NCI-H69 (cell line): ENCODE measurements at regions not wholly inside any gene's neighbourhood (a gene's known extent, or its start where the extent isn't known, plus 50 kb on each side); places are given as distances from the start of the nearest gene placed in this dataset.
"Not testable (repeated sequence)": the region's sequence is repeated elsewhere in the genome, so short reads cannot be mapped to it uniquely, and the experiment has no call there.

Experiments
- DNase-seq: peaks from one replicate; lab custom pipeline; 2025; lab: John Stamatoyannopoulos, UW

- DNase-seq: no peak
These were observed 96.7 kb upstream of the UMPS start for GRCh38 chr3:124633524-124633923.

- no peak for DNase-seq
These were observed 95.8 kb upstream of the UMPS start for GRCh38 chr3:124634210-124635168.

- no peak for DNase-seq
These were observed 95.1 kb upstream of the UMPS start for GRCh38 chr3:124635169-124635539.

- no peak for DNase-seq
These were observed 94.0 kb upstream of the UMPS start for GRCh38 chr3:124636101-124636862.

GRCh38 chr3:124636863-124637296, 93.4 kb upstream of the UMPS start:
- no peak for DNase-seq

- DNase-seq: no peak
These were observed 90.6 kb upstream of the UMPS start for GRCh38 chr3:124639406-124640237.

- no peak for DNase-seq
These were observed 89.5 kb upstream of the UMPS start for GRCh38 chr3:124640635-124641306.

GRCh38 chr3:124643453-124643852, 86.8 kb upstream of the UMPS start:
- no peak for DNase-seq

GRCh38 chr3:124646186-124646585, 84.1 kb upstream of the UMPS start:
- DNase-seq: not testable (repeated sequence)

GRCh38 chr3:124648551-124648950, 81.7 kb upstream of the UMPS start:
- DNase-seq: peak; percentile 86

GRCh38 chr3:124650798-124651197, 79.5 kb upstream of the UMPS start:
- DNase-seq: no peak

- not testable (repeated sequence) for DNase-seq
These were observed 78.8 kb upstream of the UMPS start for GRCh38 chr3:124651416-124651815.

GRCh38 chr3:124652009-124652408, 78.2 kb upstream of the UMPS start:
- DNase-seq: no peak

- no peak for DNase-seq
These were observed 77.0 kb upstream of the UMPS start for GRCh38 chr3:124653071-124653796.

- no peak for DNase-seq
These were observed 76.3 kb upstream of the UMPS start for GRCh38 chr3:124653797-124654469.

- no peak for DNase-seq
These were observed 75.8 kb upstream of the UMPS start for GRCh38 chr3:124654470-124654845.

GRCh38 chr3:124656531-124656930, 73.7 kb upstream of the UMPS start:
- no peak for DNase-seq

GRCh38 chr3:124657138-124657537, 73.1 kb upstream of the UMPS start:
- DNase-seq: no peak

- DNase-seq: no peak
These were observed 72.0 kb upstream of the UMPS start for GRCh38 chr3:124658270-124658669.

- DNase-seq: no peak
These were observed 71.1 kb upstream of the UMPS start for GRCh38 chr3:124659175-124659574.
